Stimulated activated CD4-positive, alpha-beta T cell treated with anti-CD3 and anti-CD28 coated beads, Interleukin-4, amount 100 ng/mL, for 48 hours (primary cell): ENCODE measurements at regions not wholly inside any gene's neighbourhood (a gene's known extent, or its start where the extent isn't known, plus 50 kb on each side); places are given as distances from the start of the nearest gene placed in this dataset.

Experiments used
- DNase-seq, 2 donors: peaks; one replicate each; pipeline ENCODE4 v3.0.0-alpha.2; 2020; ENCODE audit warnings: low read depth in 2 of 2

DNA sequence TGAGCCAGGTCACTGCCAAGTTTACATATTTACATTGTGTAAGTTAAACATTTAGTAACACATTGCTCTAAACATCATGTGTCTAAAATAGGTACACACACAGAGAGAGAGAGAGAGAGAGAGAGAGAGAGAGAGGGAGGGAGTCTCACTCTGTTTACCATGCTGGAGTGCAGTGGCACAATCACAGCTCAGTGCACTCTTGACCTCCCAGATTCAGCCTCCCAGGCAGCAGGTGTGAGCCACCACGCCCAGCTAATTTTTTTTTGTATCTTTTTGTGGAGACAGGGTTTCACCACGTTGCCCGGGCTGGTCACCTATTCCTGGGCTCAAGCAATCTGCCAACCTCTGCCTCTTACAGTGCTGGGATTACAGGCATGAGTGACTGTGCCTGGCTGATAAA, 1045.3 kb downstream of the TLE1 start:
- no peak for DNase-seq

DNA sequence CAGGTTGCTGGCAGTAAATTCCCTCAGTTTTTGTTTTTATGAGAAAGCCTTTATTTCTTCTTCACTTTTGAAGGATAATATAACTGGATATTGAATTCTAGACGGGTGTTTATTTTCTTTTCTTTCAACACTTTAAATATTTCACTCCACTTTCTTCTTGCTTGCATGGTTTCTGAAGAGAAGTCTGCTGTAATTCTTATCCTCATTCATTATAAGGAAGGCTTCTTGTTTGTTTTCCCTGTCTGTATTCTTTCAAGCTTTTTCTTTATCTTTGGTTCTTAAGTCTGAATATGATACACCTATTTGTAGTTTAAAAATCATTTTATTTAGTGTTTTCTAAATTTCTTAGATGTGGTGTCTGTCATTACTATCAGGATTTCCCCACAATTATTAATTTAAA, 1054.3 kb downstream of the TLE1 start:
- DNase-seq = no peak

DNA sequence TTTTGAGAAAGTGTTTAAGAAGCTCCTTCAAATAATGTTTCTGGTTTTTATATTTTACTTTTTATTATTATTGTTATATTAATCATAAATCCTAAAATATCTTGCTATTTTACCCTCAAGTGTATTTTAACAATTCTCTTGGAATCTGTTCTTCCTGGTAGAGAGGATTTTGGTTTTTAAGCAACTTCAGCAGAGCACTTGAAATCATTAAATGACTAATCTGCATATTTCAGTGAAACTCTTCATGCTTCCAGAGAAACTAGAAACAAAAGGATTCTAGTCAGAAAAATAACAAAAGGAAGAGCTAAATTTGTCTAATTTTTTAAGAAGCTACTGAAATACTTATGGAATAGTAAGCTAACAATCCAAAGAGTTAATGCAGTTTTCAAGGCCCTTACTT, 1057.3 kb downstream of the TLE1 start:
- no peak for DNase-seq

DNA sequence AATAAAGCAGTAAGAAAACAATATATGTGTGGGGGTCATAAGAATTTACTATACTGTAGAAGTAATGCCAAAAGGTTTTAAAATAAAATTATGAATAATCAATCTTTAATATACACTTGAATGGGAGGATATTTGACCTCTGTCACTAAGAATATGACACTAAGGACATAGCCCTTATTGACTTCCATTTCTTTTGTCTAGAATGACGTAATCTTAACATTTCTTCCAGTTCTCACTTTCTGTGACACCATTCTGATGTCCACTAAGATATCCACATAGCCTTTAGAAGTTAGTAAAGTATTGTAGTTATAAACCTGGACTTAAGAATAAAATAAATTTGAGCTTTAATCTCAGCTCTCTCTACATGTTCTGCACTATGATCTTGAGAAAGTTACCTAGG, 1050.7 kb downstream of the TLE4 start:
- no peak for DNase-seq

DNA sequence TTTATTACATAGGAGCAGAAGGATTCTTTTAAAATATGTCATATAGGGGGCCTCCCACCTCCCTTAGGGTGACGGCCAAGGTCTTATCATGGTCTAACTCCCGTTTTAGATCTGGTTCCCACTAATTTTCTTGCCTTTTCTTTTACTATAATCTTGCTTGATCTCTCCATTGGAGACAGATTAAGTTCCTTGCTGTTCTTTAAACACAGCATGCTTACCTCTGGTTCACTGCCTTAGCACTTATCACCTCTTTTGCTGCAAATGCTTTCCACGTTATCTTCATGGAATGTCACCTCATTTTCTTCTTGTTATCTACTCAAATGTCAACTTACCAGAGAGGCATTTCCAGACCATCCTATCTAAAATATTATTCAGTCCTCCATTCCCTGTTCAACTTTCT, 1047.6 kb downstream of the TLE4 start:
- DNase-seq = no peak

DNA sequence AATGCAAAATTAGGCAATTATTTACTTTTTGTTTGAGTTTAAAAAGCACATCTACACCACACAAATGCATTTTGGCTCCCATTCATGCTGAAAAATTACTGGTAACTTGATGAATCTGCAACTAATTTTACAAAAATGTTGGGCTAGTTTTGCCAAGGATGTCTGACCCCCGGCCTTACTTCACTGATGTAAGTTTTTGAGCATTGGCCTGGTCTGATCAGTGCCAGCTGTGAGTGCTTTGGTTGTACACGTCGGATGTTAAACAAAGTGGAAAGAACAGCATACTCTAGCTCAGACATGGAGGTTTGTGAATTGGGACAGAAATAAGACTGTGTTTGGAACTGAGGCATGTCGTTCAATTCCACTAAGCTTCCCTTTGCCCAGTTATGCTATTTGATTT, 1044.2 kb downstream of the TLE4 start:
- no peak for DNase-seq

DNA sequence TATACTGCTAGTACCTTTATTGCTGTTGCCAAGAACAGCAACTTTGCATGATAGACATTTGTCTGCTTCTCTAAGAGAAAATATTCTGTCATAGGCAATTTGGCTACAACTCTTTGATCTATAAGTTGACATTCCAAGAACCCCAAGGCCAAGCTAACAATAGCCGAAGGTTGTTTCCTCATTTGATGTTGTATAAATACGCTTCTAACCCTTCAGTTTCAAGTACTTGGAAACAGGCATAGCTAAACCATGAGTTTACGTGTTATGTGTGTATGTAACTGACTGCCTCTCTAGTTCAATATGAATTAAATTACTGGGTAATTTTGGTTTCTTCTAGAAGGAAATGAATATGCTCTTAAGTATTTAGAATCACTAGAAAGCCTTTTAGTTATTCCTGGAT, 1034.0 kb downstream of the TLE4 start:
- DNase-seq = no peak

DNA sequence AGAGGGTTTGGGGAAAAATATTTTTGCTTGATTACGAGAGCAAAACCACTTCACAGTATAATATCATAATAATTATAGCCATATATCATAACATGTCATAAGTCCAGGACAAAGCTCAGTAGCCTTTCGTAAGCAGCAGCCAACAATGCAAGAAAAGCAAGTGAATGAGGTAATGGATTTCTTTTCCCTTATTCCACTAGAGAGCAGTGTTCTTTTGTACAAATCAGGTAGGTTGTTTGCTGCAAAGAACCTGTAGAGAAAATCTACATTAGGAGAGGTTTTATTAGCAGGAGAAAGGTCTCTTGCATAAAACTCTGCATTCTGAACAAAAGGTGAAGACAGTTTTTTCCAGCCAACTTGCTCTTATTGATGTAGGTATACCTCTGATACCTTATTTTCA, 1033.4 kb downstream of the TLE4 start:
- DNase-seq = no peak

DNA sequence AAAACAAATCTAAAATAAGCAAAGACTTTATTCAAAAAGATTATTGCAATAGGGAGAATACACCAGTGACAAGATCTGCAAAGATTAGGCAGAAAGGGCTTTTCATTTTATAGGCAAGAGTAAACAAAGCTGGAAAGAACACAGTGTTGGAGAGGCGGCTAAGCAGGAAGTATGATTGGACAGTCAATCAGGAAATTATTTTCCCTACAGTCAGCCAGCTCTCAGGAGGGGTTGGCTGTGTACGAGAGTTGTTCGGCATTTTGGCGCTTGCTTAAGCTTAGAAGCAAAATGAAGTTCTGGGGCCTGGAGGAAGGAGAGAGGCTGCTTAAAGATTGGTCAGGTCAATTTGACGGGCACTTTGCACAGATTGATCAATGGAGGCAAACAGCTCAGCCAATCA, 1030.5 kb downstream of the TLE4 start:
- no peak for DNase-seq

DNA sequence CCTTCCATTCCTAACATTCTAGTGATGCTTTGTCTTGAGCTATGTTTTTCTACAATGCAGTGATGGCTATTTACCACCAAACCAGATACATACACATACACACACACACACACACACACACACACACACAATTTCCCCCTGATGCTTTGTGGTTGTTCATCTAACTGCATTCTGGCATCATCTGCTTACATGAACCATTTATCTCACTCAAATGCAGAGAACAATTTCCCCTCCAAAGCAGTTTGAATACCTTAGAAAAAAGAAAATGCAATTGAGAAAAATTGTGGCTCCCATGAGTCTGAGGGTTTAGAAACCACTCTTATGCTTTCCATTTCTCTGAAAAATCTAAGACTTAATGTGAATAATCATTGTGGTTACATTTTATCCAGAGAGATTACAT, 1024.8 kb downstream of the TLE4 start:
- no peak for DNase-seq

DNA sequence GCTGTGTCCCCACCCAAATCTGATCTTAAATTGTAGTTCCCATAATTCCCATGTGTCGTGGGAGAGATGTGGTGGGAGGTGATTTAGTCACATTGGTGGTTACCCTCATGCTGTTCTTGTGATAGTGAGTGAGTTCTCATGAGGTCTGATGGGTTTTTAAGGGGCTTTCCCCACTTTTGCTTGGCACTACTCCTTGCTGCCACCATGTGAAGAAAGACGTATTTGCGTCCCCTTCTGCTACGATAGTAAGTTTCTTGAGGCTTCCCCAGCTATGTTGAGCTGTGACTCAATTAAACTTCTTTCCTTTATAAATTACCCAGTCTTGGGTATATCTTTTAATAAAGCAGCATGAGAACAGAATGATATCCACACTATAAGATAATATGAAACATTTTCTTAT, 1023.4 kb downstream of the TLE4 start:
- DNase-seq = no peak

DNA sequence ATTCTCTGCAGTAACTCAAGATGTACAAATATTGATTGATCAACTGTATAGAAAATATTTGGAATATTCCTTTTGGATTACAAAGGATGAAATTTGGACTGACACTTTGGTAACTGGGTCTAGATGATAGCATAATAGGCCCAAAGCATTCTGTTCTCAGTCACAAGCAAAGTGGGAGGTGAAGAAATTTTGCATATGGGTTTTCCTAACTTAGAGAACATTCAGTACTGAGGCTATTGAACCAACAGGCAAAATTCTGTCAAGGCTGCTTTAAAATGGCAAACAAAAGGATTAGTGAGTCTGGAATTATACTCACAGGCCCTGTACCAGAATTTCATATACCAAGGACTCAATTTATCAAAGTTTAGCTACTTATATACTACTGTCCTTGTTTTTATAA, 1020.6 kb downstream of the TLE4 start:
- DNase-seq = no peak

DNA sequence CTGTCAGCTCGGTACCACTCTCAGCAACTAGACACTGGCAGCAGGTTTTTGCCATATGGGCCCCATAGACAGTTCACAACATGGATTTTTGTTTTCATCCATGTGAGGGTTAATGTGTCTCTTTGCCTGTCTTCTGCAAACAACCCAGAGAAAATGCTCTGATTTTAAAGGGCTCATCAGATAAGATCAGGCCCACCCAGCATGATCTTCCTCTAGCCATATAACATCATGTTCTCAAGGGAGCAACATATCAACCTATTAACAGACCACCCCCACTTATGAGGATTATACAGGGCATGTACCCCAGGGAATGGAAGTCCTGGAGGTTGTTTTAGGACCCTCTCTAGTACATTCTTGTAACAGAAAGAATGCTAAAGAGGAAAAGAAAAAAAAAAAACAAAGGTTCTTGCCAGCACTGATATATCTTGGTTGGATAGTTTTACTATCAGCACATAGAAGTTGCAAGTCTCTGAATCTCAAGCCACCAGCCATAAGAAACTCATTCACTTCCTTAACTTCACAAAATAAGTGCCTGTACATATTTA, 1015.1 kb downstream of the TLE4 start:
- no peak for DNase-seq

DNA sequence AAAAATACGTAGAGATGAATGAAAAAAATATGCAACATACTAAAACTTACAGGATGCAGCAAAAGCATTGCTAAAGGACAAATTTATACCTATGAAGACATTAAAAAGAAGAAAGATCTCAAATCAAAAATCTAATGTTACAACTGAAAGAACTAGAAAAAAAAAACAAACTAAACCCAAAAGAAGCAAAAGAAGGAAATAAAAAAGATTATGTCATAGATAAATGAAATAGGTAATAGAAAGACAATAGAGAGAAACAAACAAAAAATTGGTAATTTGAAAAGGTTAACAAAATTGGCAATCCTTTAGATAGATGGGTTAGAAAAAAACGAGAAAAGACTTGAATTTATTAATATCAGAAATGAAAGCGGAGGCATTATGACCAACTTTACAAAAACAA, 1000.2 kb downstream of the TLE4 start:
- no peak for DNase-seq

DNA sequence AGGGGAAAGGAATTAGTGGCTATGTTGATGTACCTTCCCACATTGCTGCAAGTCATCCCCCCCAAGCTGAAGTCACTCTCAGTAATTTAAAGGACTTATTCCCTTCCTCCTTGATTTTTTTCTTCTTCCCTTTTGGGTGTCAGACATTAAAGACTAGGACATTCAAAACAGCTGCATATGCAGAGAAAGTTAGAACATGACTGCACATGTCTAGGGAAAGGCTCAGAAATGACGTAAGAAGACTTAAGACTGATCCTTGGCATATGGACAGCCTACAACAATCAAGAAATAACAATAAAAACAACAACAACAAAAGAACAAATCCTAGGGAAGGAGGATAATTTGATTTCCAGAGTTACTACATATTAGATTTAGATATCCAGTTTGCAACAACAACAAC, 997.5 kb downstream of the TLE4 start:
- no peak for DNase-seq

DNA sequence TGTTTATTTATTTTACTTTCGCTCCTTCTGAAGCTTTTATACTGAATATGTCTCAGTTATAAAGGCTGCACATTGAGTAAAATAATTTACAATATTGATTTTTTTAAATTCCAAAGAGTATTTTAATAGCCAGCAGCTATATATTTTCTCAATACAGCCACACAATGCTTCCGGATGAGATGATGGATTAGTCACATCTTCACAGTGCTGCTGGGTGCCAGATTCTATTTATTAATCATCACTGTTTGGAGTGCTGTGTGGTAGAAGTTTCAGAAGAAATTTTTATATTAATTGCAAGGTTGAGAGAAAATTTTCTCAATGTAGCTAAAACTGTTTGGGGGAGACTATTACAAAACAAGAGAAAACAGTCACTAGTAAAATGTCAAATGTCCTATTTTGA, 989.8 kb downstream of the TLE4 start:
- DNase-seq = no peak

DNA sequence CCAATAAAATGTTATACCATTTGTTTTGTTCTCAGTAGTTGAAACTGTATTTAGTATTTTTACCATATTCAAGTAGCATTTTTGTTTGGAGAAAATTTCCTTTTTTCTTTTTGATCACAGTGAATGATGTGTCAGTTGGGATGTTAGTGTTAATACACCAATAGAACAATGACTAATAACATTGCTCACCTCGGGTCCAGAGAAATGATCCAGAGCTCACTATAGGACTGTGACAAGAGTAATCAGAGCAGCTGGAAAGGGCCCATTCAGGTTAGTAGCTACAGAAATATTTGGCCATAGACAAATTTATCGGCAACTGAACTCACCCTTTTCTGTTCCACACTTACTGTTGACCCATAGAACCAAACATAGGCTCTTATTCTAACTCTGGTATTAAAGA, 989.2 kb downstream of the TLE4 start:
- DNase-seq = no peak

DNA sequence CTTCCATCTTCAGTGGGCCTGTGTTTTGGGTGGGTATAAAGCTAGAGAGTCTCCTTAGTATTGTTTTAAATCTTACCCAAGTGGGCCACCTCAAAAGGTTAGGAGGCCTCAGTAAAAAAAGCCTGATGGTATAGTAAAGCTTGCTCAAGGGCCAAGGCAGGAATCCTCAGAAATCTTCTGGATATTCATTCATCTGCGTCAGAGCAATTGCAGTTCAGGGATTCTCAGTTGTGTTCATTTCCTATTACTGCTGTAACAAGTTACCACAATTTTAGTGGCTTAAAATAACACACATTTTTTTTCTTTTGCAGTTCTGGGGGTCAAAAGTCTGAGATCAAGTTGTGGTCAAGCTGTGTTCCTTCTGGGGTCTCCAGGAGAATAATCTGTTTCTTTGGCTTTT, 985.5 kb downstream of the TLE4 start:
- DNase-seq = no peak

DNA sequence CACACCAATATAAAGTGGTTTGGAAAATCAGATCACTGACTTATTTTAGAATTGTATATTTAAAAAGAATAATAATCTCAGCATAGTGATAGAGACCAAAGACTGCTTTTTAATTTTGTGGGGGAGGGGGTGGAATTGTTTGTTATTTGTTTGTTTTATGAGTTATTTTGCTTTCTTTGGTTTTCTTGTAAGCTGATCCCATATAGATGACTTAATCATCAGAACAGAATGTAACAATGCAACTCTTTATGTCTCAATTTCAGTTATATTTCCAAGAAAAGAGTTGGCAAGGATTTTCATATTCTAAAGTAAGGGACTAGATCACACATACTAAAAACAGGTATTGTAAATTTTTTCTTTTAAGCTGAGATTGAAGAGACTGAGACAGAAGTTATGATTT, 984.9 kb downstream of the TLE4 start:
- no peak for DNase-seq

DNA sequence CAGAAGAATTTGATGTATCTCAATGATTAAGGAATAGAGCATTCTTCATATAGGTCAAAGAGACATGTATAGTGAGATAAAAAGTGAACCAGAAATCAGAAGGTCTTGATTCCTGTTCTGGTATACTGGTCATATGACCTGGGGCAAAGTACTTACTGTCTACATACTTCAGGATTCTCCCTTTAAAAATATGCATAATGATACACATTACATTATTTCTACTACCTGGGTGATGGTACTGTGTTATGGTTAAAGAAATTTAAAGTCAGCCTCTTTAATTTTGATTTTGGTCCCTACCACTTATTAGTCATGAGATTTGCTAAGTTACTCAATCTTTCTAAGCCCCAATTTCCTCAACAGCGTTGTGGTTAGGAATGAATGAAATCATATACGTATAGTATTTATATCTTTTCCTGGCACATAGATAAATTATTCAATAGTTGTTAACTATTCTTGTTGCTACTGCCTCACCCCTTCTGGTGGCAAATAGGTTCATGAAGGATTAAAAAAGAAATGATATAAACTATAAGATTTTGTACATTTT, 984.1 kb downstream of the TLE4 start:
- DNase-seq = no peak

DNA sequence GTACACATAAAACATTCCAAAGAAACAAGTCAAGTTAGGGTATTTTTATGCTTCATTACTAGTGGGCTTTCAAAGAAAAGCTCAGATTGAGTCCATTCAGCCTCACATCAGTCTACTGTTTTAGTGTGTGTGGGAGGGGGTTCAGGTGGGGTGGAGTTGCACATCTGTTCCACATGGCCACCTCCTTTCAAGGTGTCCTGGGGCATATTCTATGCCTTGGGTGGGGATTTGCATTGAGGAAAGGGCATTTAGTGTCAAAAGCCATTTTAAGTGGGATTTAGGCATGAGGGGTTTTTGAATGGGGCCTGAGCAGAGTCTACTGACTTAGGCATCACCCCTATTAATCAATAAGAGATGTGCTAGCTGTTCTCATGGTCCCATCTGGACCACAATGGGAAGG, 983.1 kb downstream of the TLE4 start:
- no peak for DNase-seq

DNA sequence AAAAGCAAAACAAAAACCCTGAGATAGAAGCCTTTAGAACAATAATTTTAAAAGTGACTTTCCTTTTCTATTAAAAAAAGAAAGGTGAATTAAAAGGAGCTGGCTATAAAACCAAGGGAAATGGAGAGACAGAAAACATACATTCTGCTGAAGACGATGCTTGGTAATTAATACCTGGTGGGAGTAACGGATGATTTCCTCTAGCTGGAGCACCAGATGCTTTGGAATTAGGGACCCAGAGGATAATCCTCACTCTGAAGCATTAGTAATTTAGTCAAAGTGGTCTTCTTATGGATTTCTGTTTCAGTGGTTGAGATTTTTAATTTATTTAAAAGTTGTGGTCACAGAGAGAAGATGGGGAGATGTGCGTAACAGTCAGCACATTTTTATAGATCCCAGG, 982.5 kb downstream of the TLE4 start:
- no peak for DNase-seq

DNA sequence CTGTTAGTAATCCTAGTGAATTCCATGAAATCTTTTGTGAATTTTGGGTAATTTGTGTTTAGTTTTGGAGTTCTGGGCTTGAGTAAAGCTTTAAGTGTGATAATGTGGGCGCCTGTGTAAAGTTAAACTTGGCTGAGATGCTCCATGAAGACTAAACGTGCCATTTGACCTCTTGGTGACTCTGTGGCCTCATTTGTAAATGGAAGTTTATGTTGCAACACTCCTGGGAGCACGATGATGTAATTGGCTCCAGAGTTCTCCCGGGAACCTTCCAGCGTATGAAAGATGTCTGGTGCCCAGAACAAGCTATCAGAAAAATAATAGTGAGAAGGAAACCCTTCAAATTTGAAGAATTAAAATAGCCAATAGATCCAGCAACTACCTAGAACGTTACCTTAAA, 981.2 kb downstream of the TLE4 start:
- no peak for DNase-seq

DNA sequence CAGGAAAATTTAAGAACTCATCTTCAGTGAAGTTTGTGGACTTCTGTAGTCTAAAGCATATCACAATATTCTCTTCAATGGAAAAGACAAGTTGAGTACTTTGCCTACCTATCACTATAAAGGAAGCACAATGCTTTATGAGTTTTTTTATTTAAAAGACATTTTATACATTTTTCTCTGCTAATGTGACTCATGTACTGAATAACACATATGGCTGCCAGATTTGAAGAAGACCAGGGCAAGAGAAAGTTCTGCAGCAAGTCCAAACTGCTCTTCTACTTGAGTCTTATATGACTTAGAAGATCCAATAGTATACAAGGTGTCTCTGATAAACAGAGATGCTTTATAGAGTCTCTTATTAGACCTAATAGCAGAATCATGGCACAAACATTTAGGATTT, 978.4 kb downstream of the TLE4 start:
- DNase-seq = no peak

DNA sequence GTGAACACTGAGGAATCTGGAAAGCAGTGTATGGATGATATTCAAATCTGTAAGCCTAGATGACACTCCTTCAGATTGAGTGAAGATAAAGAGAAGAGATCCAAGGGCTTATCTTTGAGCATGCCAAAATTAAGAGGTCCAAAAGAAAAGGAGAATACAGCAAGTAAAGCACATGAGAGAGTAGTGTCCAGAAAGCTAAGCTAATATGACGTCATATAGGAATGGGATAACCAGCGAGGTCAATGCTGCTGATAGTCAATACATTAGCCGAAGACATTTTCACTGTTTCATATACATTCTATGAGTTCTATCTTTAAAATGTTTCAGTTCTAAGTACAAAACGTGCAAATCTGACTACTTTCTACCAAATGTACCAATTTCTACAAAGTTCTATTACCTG, 975.8 kb downstream of the TLE4 start:
- DNase-seq = no peak
